22Rv1 (cell line): ENCODE measurements at regions not wholly inside any gene's neighbourhood (a gene's known extent, or its start where the extent isn't known, plus 50 kb on each side); places are given as distances from the start of the nearest gene placed in this dataset.

Source experiments
- H3K27ac ChIP-seq: fragments of 450-650 bp; 2 replicates; pipeline ENCODE4 v1.5.1; 2017
- ZFX ChIP-seq: fragments of 450-650 bp; IDR thresholded peaks from 2 replicates; pipeline ENCODE4 v1.6.1; 2017; ENCODE audit warnings: antibody characterized with exemption, borderline replicate concordance
- TF ChIP-seq, protein P1 (sequence below): fragments of 450-650 bp; IDR thresholded peaks from 2 replicates; pipeline ENCODE4 v1.5.1; 2017; ENCODE audit warnings: mild to moderate bottlenecking

DNA sequence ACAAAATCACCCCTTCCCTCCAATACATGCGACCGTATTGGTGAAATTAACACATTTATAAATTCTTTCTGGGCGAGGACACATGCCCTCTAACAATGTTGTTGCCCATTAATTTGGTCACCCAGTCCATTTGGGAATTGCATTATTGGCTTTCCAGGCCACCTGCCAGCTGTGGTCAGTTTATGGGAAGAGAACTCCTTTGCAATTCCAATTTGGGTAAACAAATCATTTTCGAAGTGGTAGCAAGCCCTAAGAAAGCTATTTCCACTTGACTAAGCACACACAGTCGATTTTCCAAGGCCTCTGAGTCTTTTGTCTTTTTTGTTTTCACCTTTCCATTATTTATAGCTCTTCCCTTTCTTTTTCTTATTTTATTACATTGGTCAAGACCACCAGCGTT lies 362.3 kb upstream of the RGMA start:
- no peak for TF ChIP-seq ZFX
- TF ChIP-seq, protein P1, sequence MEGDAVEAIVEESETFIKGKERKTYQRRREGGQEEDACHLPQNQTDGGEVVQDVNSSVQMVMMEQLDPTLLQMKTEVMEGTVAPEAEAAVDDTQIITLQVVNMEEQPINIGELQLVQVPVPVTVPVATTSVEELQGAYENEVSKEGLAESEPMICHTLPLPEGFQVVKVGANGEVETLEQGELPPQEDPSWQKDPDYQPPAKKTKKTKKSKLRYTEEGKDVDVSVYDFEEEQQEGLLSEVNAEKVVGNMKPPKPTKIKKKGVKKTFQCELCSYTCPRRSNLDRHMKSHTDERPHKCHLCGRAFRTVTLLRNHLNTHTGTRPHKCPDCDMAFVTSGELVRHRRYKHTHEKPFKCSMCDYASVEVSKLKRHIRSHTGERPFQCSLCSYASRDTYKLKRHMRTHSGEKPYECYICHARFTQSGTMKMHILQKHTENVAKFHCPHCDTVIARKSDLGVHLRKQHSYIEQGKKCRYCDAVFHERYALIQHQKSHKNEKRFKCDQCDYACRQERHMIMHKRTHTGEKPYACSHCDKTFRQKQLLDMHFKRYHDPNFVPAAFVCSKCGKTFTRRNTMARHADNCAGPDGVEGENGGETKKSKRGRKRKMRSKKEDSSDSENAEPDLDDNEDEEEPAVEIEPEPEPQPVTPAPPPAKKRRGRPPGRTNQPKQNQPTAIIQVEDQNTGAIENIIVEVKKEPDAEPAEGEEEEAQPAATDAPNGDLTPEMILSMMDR, result no peak
- no peak overlapping the region for H3K27ac ChIP-seq

DNA sequence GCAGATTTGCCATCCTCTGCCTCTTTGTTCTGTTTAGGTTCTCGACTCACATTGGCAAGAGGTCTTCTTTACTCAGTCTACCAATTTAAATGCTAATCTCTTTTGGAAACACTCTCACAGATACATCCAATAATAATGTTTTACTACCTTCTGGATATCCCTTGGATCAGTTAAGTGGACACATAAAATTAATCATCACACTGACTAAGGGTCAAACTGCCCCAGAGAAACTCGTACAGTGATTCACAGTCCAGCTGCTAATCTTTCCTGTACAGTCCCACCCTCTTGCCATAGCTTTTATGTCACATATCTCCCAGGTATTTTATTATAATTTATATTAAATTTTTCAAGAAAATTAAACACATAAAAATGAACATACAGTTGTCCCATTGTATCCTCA lies 360.8 kb upstream of the RGMA start:
- no peak for TF ChIP-seq ZFX
- TF ChIP-seq, protein P1, result no peak
- H3K27ac ChIP-seq, result no peak overlapping the region

DNA sequence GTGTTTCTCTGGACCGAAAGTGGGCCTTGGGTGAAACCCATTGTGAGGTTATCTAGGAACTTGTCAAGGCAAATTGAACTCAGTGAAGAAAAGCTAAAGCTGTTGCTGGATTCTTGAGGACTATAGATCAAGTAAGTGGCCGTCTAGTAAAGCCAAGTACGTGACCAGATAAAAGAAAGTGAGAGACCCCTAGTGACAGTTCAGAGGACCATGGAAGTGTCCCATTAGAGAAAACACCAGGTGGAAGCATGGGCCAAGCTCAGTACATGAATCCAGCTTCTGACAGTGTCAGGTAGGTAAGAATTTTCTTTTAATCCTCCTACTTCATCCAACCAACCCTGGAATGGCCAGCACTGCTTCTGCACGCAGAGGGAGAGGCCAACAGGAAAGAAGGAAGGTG lies 349.3 kb upstream of the RGMA start:
- H3K27ac ChIP-seq, result no peak overlapping the region
- TF ChIP-seq ZFX, result no peak
- TF ChIP-seq, protein P1, result no peak

DNA sequence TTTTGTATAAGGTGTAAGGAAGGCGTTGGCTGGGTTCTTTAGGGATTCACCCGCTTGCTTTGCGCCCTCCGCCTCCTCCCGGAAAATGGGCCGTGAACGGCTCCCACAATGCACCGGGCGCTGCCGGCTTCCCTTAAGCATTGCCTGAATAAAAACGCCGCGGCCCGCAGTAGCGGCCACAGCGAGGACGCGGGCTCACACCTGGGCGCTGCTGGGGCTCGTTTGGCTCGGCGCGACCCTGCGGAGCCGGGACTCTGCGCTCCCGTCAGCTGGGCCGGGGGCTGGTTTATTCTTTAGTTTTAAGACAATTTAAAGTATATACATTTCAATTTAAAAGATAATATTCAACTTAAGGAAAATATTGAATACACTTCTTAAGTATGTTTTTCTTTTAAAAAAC lies 343.5 kb upstream of the RGMA start:
- no peak overlapping the region for H3K27ac ChIP-seq
- TF ChIP-seq, protein P1, result no peak
- TF ChIP-seq ZFX, result no peak

DNA sequence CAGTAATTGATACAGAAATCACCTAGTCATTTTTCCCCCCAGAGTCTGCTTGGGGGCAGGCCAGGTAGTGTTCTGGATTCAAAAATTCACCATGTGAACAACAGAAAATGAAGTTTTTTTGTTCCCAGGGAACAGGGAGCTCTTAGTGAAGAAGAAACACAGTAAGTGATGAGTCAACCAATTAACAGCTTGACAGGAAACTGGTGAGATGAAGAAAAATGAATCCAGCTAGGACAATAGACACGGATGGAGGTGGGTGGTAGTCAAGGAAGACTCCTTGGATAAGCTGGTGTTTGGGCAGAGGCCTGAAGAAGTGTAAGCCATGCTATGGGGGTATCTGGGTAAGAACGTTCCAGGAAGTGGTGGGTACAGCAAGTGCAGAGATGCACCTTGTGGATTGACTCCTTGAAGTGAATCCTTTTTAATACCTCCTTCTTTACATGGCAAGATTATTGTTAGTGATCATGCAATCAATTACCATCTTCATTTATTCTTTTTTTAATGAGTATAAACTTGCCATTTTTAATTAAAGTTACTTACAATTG lies 339.9 kb upstream of the RGMA start:
- H3K27ac ChIP-seq, result no peak overlapping the region
- TF ChIP-seq ZFX, result no peak
- TF ChIP-seq, protein P1, result no peak

DNA sequence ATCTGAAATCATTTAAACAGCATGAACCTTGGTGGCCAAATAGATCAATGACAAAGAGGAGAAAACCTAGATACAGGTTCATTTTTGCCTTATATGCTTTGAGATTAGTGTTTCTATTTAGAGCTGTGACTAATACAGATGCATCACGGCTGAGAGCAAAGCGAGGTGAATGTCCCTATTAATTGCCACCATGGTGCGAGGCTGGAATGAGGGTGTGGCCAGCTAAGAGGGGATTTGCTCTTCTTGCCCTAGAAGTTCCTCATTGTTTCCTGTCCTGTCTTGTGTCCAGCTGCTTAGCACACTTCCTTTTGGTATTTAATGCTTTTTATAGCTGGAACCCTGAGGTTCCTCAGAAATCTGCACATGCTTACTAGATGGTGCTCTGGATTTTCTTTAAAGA lies 339.1 kb upstream of the RGMA start:
- TF ChIP-seq, protein P1, result no peak
- TF ChIP-seq ZFX, result no peak
- no peak overlapping the region for H3K27ac ChIP-seq

DNA sequence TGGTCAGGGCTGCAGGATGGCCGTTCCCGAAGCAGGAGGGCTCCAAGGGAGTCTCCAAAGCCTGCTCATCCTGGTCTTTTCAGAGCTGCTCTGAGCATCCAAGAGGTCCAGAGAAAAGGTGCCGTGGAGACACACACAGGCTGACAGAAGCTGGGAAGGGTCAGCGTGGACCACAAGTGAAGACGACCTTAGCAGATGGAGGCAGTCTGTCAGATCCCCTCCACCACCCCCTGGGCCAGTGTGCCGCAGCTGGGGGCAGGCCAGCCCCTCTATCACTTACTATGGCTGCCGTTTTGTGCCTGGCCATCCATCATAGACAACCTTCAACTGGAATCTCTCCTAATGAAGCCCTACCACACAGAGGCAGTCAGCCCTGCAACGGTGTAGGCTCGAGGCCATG lies 335.1 kb upstream of the RGMA start:
- H3K27ac ChIP-seq, result no peak overlapping the region
- TF ChIP-seq, protein P1, result no peak
- no peak for TF ChIP-seq ZFX
